ENCODE measurements at regions not wholly inside any gene's neighbourhood (a gene's known extent, or its start where the extent isn't known, plus 50 kb on each side); places are given as distances from the start of the nearest gene placed in this dataset.

DNA sequence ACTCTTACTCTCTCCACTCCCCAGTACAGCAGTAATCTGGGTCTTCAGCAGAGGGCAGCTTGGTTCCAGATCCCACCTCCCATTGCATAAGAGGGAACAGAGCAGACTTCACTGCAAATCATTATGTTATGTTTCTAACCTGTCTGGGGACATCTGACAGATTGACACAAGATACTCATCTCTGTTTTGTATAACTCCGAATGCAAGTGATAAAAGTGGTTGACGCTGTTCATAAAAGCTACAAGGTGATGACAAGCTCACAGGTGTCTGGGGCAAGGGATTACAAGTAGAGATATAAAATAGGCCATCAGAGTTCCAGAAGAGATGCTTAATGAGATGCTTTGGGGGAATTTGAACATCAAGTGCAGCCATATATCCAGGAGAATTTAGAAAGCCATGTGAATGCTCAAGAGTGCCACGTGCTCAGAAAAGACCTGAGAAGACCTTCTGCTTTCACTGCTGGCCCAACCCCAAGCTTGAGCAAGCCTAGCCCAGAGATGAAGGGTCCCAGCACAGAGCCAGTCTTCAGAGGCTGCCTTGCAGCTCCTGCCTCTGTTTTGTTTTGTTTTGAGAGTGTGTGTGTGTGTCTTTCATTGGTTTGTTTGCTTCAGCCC lies 80.6 kb downstream of the VSTM2A start:
- DNase-seq (ENCODE audit: low read depth in 2 of 2): no peak
- no peak overlapping the region for H3K27ac ChIP-seq (ENCODE audit: insufficient read depth, low read length)
- H3K4me3 ChIP-seq (replicated peaks in 1 of 4; ENCODE audit: control extremely low read depth in 1 of 4, insufficient read depth in 1 of 4, low read depth in 3 of 4, low read length in 4 of 4): no peak overlapping the region
- no peaks in the 10 kb centered on the region for H3K79me2 ChIP-seq (ENCODE audit: control insufficient read depth, insufficient read depth, low read length)
- no peak overlapping the region for H2AFZ ChIP-seq (ENCODE audit: low read length)
- H3K9me3 ChIP-seq (ENCODE audit: control insufficient read depth, insufficient read depth, low read depth, low read length): no peaks in the 10 kb centered on the region
- no peak for TF ChIP-seq EZH2 (IDR thresholded peaks at IDR 0.05; ENCODE audit: low read length, missing control alignments)
- TF ChIP-seq, protein P1, sequence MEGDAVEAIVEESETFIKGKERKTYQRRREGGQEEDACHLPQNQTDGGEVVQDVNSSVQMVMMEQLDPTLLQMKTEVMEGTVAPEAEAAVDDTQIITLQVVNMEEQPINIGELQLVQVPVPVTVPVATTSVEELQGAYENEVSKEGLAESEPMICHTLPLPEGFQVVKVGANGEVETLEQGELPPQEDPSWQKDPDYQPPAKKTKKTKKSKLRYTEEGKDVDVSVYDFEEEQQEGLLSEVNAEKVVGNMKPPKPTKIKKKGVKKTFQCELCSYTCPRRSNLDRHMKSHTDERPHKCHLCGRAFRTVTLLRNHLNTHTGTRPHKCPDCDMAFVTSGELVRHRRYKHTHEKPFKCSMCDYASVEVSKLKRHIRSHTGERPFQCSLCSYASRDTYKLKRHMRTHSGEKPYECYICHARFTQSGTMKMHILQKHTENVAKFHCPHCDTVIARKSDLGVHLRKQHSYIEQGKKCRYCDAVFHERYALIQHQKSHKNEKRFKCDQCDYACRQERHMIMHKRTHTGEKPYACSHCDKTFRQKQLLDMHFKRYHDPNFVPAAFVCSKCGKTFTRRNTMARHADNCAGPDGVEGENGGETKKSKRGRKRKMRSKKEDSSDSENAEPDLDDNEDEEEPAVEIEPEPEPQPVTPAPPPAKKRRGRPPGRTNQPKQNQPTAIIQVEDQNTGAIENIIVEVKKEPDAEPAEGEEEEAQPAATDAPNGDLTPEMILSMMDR (conservative IDR thresholded peaks at IDR 0.05 in 1 of 2, IDR thresholded peaks at IDR 0.05 in 1 of 2; ENCODE audit: low read depth in 1 of 2, low read length in 2 of 2): no peak
- no peaks in the 10 kb centered on the region for H4K20me1 ChIP-seq (ENCODE audit: control insufficient read depth, extremely low read depth, insufficient read depth, low read length)
- no peak overlapping the region for H3K9ac ChIP-seq (ENCODE audit: insufficient read depth, low read length)
- no peaks in the 10 kb centered on the region for H3K4me1 ChIP-seq (ENCODE audit: control insufficient read depth, extremely low read depth, insufficient read depth, low read length)
- no peak overlapping the region for H3K4me2 ChIP-seq (ENCODE audit: extremely low read depth, insufficient read depth, low read length)
- no peaks in the 10 kb centered on the region for H3K27me3 ChIP-seq (ENCODE audit: control insufficient read depth, insufficient read depth, low read length)
- no peaks in the 10 kb centered on the region for H3K36me3 ChIP-seq (ENCODE audit: control insufficient read depth, insufficient read depth, low read length)
